Testis (tissue), 2 donors: ENCODE measurements at regions not wholly inside any gene's neighbourhood (a gene's known extent, or its start where the extent isn't known, plus 50 kb on each side); places are given as distances from the start of the nearest gene placed in this dataset.

Experiments used
- DNase-seq: peaks from one replicate; pipeline ENCODE4 v3.0.0-alpha.2; 2019
- H3K27ac ChIP-seq, 2 donors: fragments of 200-600 bp; sonication (generic); one replicate each; pipeline ENCODE4 v1.5.1; 2019
- H3K27me3 ChIP-seq: fragments of 200-600 bp; sonication (generic); one replicate; pipeline ENCODE4 v1.5.1; 2019
- H3K36me3 ChIP-seq: fragments of 200-600 bp; sonication (generic); one replicate; pipeline ENCODE4 v1.5.1; 2017; ENCODE audit warnings: low read depth; ENCODE audit errors: missing control alignments
- H3K4me1 ChIP-seq: fragments of 200-600 bp; sonication (generic); one replicate; pipeline ENCODE4 v1.5.1; 2019
- H3K4me3 ChIP-seq, 2 donors: fragments of 200-600 bp; sonication (generic); one replicate each; pipeline ENCODE4 v1.5.1; 2017 to 2019
- H3K9me3 ChIP-seq: fragments of 200-600 bp; sonication (generic); one replicate; pipeline ENCODE4 v1.5.1; 2017
- POLR2A ChIP-seq: fragments of 450-650 bp; IDR thresholded peaks from one replicate; pipeline ENCODE4 v1.6.1; 2017; ENCODE audit warnings: antibody characterized with exemption, mild to moderate bottlenecking, moderate library complexity
- WGBS, 2 donors: methylation state at CpG; one replicate each; pipeline ENCODE4 v1.1.5; 2018; 5-methylcytosine and 5-hydroxymethylcytosine counted together
- intact Hi-C: fragments of 100-400 bp; cut with DNase I; formaldehyde crosslinking; loops from one replicate; pipeline ENCODE4 v1.15.1; 2023; ENCODE audit warnings: low total_unique reads
- TF ChIP-seq, protein P1 (sequence below), 3 experiments: fragments of 450-650 bp in 2 of 3; fragments of 200-600 bp in 1 of 3; sonication (generic) in 1 of 3; IDR thresholded peaks; one replicate each; pipeline ENCODE4 v1.5.1; 2016 to 2019; ENCODE audit warnings: antibody characterized with exemption in 3 of 3, mild to moderate bottlenecking in 2 of 3, moderate library complexity in 1 of 3

- no peaks in the 10 kb centered on the region for H3K27me3 ChIP-seq
- no peak for TF ChIP-seq POLR2A
- TF ChIP-seq, protein P1, sequence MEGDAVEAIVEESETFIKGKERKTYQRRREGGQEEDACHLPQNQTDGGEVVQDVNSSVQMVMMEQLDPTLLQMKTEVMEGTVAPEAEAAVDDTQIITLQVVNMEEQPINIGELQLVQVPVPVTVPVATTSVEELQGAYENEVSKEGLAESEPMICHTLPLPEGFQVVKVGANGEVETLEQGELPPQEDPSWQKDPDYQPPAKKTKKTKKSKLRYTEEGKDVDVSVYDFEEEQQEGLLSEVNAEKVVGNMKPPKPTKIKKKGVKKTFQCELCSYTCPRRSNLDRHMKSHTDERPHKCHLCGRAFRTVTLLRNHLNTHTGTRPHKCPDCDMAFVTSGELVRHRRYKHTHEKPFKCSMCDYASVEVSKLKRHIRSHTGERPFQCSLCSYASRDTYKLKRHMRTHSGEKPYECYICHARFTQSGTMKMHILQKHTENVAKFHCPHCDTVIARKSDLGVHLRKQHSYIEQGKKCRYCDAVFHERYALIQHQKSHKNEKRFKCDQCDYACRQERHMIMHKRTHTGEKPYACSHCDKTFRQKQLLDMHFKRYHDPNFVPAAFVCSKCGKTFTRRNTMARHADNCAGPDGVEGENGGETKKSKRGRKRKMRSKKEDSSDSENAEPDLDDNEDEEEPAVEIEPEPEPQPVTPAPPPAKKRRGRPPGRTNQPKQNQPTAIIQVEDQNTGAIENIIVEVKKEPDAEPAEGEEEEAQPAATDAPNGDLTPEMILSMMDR (IDR thresholded peaks at IDR 0.05): no peak
- intact Hi-C loops: no loop called here
- no peak for DNase-seq
- H3K36me3 ChIP-seq: no peaks in the 10 kb centered on the region
- no peak overlapping the region for H3K27ac ChIP-seq
- WGBS, 2 donors: 83 to 87% methylated on average over 3 of the region's 3 CpGs
- H3K4me3 ChIP-seq: no peak overlapping the region
- H3K4me1 ChIP-seq: no peaks in the 10 kb centered on the region
- H3K9me3 ChIP-seq: no peaks in the 10 kb centered on the region
Observed at GRCh38 chr12:13770576-13770975, 210.8 kb downstream of the GRIN2B start.

GRCh38 chr12:13769966-13770365 lies 211.4 kb downstream of the GRIN2B start:
- no peak overlapping the region for H3K4me3 ChIP-seq
- DNase-seq: no peak
- H3K27me3 ChIP-seq: no peaks in the 10 kb centered on the region
- TF ChIP-seq POLR2A: no peak
- TF ChIP-seq, protein P1 (IDR thresholded peaks at IDR 0.05): no peak
- H3K27ac ChIP-seq: no peak overlapping the region
- H3K4me1 ChIP-seq: no peaks in the 10 kb centered on the region
- intact Hi-C loops: no loop called here
- H3K36me3 ChIP-seq: no peaks in the 10 kb centered on the region
- H3K9me3 ChIP-seq: no peaks in the 10 kb centered on the region

DNA sequence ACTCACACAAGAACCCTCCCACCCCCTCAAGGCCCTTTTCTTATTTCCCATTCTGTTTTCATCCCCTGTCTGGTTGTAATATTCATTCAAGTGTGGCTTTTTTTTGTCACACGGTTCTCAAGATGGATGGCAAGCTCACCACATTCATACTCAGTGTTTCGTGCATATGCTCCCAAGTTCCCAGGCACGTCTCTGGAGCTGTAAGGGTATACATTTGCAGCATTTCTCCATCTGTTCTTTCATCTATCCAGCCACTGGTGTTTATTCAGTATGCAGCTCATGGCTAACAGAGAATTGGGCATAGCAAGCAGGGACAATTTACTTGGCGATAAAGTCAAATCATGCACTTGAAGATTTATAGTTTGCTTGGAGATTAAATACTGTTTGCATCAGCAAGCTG lies 212.1 kb downstream of the GRIN2B start:
- DNase-seq: no peak
- no peaks in the 10 kb centered on the region for H3K9me3 ChIP-seq
- H3K27me3 ChIP-seq: no peaks in the 10 kb centered on the region
- no peaks in the 10 kb centered on the region for H3K4me1 ChIP-seq
- H3K36me3 ChIP-seq: no peaks in the 10 kb centered on the region
- intact Hi-C loops: no loop called here
- TF ChIP-seq, protein P1 (IDR thresholded peaks at IDR 0.05): no peak
- TF ChIP-seq POLR2A: no peak
- H3K27ac ChIP-seq: no peak overlapping the region
- WGBS, 2 donors: 88 to 90% methylated on average over 4 of the region's 4 CpGs
- no peak overlapping the region for H3K4me3 ChIP-seq

DNA sequence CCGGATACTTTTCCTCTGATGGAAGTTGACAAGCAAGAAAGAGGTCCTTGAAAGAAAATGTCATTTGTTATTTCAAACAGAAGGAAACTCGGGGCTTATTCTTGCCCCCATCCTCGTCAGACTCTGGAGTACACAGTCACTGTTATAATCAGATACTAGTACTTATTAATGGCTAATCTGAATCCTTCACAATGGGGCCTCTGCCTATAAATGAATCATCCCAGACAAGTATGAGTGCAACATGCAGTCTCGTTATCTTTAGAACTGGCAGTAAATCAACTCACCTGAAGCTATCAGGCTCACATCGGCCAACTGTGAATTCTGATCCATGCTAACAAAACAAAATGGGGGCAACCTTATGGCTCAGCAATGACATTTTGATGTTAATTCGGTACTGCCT lies 216.7 kb downstream of the GRIN2B start:
- intact Hi-C loops: no loop called here
- Histone ChIP-seq H3K27ac (no peak overlapping the region), H3K9me3 (no peaks in the 10 kb centered on the region), H3K4me3 (no peak overlapping the region), H3K4me1 (no peaks in the 10 kb centered on the region), H3K36me3 (no peaks in the 10 kb centered on the region), H3K27me3 (no peaks in the 10 kb centered on the region)
- DNase-seq: no peak
- TF ChIP-seq POLR2A: no peak
- TF ChIP-seq, protein P1 (IDR thresholded peaks at IDR 0.05): no peak
- 66 to 67% methylated on average over 6 of the region's 6 CpGs for WGBS, 2 donors

GRCh38 chr12:13749389-13749788 lies 232.0 kb downstream of the GRIN2B start:
- DNase-seq: no peak
- Histone ChIP-seq H3K9me3 (no peaks in the 10 kb centered on the region), H3K27me3 (no peaks in the 10 kb centered on the region), H3K4me1 (no peaks in the 10 kb centered on the region), H3K4me3 (no peak overlapping the region), H3K27ac (no peak overlapping the region), H3K36me3 (no peaks in the 10 kb centered on the region)
- intact Hi-C loops: no loop called here
- TF ChIP-seq, protein P1 (IDR thresholded peaks at IDR 0.05): no peak
- TF ChIP-seq POLR2A: no peak
- WGBS, 2 donors: 38 to 62% methylated on average over 1 of the region's 1 CpG
